GM12878 (cell line): ENCODE measurements at regions not wholly inside any gene's neighbourhood (a gene's known extent, or its start where the extent isn't known, plus 50 kb on each side); places are given as distances from the start of the nearest gene placed in this dataset.
A peak's percentile ranks its signal among the peaks of the same experiment; 100 is the strongest.
"Not testable (repeated sequence)": the region's sequence is repeated elsewhere in the genome, so short reads cannot be mapped to it uniquely, and the experiment has no call there.

Experiments used
- ATAC-seq: fragments of 200-7000 bp; cut with Tn5 transposase; 3 replicates; pipeline ENCODE4 v1.9.1; 2020; ENCODE audit warnings: mild to moderate bottlenecking, moderate library complexity
- BruUV-seq: library from RNA; stranded (reverse); fragments of 400-500 nt; replicated peaks from 2 replicates; lab custom pipeline; 2021; lab: Mats Ljungman, UMichigan
- CTCF ChIA-PET: fragments of 300-600 bp; sonication (Branson Sonifier 250); formaldehyde crosslinking; extraction: SDS; loops from one replicate; lab custom pipeline; 2021; ENCODE audit warnings: inconsistent platforms; lab: Yijun Ruan, JAX
- POLR2A ChIA-PET: fragments of 350-600 bp; formaldehyde crosslinking; extraction: SDS; loops from one replicate; lab custom pipeline; 2021; ENCODE audit warnings: inconsistent platforms; lab: Charles Lee
- RAD21 ChIA-PET: fragments of 300-600 bp; sonication (Branson Sonifier 250); formaldehyde crosslinking; loops from one replicate; lab custom pipeline; 2023; ENCODE audit warnings: antibody characterized with exemption; ENCODE audit not compliant: unreplicated experiment; lab: Charles Lee
- SMC1A ChIA-PET: fragments of 300-600 bp; sonication (Branson Sonifier 250); formaldehyde crosslinking; loops from one replicate; lab custom pipeline; 2023; ENCODE audit not compliant: unreplicated experiment, uncharacterized antibody; lab: Charles Lee
- DNase-seq: peaks from one replicate; pipeline ENCODE4 v3.0.0-alpha.2; 2011; ENCODE audit warnings: low read depth, low spot score
- FAIRE-seq: peaks from 3 replicates; lab custom pipeline; 2011; peaks lifted over from hg19 to GRCh38; lab: Jason Lieb, UNC
- H2AFZ ChIP-seq: 2 replicates; pipeline ENCODE4 v1.6.0; 2011; ENCODE audit warnings: low read depth, low read length, control low read depth; ENCODE audit not compliant: control insufficient read depth
- H3K27ac ChIP-seq: 2 replicates; pipeline ENCODE4 v1.5.1; 2011; ENCODE audit warnings: control low read depth; ENCODE audit not compliant: control insufficient read depth, insufficient read depth
- H3K27me3 ChIP-seq, 2 experiments: replicated peaks in 1 of 2; 2 replicates each; pipeline versions ENCODE4 v1.6.0 to v1.6.1; 2011; ENCODE audit warnings: low read length in 1 of 2; ENCODE audit not compliant: control insufficient read depth in 2 of 2, insufficient read depth in 2 of 2
- H3K36me3 ChIP-seq, 2 experiments: 2 replicates each; pipeline ENCODE4 v1.5.1; 2011; ENCODE audit warnings: low read length in 1 of 2; ENCODE audit not compliant: control insufficient read depth in 2 of 2, insufficient read depth in 2 of 2
- H3K4me1 ChIP-seq: 2 replicates; pipeline ENCODE4 v1.6.1; 2011; ENCODE audit warnings: mild to moderate bottlenecking, low read length, moderate library complexity, mixed read lengths; ENCODE audit not compliant: control insufficient read depth, insufficient read depth
- H3K4me2 ChIP-seq: 2 replicates; pipeline ENCODE4 v1.6.0; 2011; ENCODE audit warnings: control low read depth; ENCODE audit not compliant: control insufficient read depth, insufficient read depth
- H3K4me3 ChIP-seq: fragments of 200-600 bp; sonication (generic); 2 replicates; pipeline ENCODE4 v1.5.1; 2016
- H3K79me2 ChIP-seq: 2 replicates; pipeline ENCODE4 v1.6.0; 2011; ENCODE audit warnings: low read length; ENCODE audit not compliant: control insufficient read depth, insufficient read depth
- H3K9ac ChIP-seq: 2 replicates; pipeline ENCODE4 v1.8.0; 2011; ENCODE audit warnings: low read length, control low read depth, mixed read lengths; ENCODE audit not compliant: control insufficient read depth, insufficient read depth
- H3K9me3 ChIP-seq: replicated peaks from 3 replicates; pipeline ENCODE4 v1.5.1; 2011; ENCODE audit warnings: mild to moderate bottlenecking, low read length; ENCODE audit not compliant: control insufficient read depth, insufficient read depth
- H4K20me1 ChIP-seq: 2 replicates; pipeline ENCODE4 v1.6.0; 2011; ENCODE audit not compliant: control insufficient read depth, insufficient read depth
- SPI1 ChIP-seq: IDR thresholded peaks from 2 replicates; pipeline ENCODE4 v1.6.1; 2011; ENCODE audit warnings: low read depth, mild to moderate bottlenecking, low read length, moderate library complexity, borderline replicate concordance; ENCODE audit not compliant: insufficient read depth
- WGBS: methylation state at CpG from one replicate; pipeline ENCODE4 v1.1.6; 2016; ENCODE audit warnings: low lambda C conversion rate; ENCODE audit not compliant: insufficient replicate concordance, insufficient coverage; ENCODE audit errors: missing lambda C conversion rate; 5-methylcytosine and 5-hydroxymethylcytosine counted together
- in situ Hi-C: fragments of 300-500 bp; cut with MboI; formaldehyde crosslinking; loops from 9 replicates; pipeline ENCODE4 v1.14.3; 2018; ENCODE audit warnings: mixed read lengths
- intact Hi-C: fragments of 100-400 bp; cut with micrococcal nuclease; formaldehyde crosslinking; loops from one replicate; pipeline ENCODE4 v1.14.2; 2022; ENCODE audit not compliant: unreplicated experiment
- TF ChIP-seq, protein P1 (sequence below): IDR thresholded peaks from 2 replicates; pipeline ENCODE4 v1.6.1; 2011; ENCODE audit warnings: low read depth, mild to moderate bottlenecking, low read length, moderate library complexity, borderline replicate concordance; ENCODE audit errors: extremely low read depth

DNA sequence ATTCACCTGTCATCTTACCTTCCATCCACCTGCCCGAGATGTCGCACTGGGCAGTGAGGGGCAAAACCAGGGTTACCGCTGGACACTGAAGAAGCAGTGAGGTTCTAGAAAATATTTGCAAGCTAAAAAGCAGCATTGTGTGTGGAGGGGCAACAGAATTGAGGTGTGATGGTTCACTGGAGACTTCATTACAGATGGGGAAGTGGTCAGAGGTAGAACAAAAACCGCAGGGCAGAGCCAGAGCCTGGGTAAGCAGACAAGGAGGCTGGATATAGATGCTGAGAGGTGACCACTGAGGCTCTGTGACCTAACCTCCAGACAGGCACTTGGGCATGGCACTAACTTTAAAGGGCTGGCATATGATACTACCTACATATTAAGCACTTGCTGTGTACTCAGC, 363.9 kb upstream of the PROX1 start:
- ChIA-PET POLR2A (no interaction called here), RAD21 (no interaction called here), CTCF (no interaction called here), SMC1A (no interaction called here)
- DNase-seq (no peak), FAIRE-seq (no peak), ATAC-seq (peak; percentile 76)
- Histone ChIP-seq H3K4me1 (no peaks in the 10 kb centered on the region; the same call in 1 of the 2 replicates), H3K27me3 (peaks cover 0 to 5% of the 10 kb centered on the region in 2 experiments; a peak in 2 of 4 replicates), H3K36me3 (no peaks in the 10 kb centered on the region), H3K4me3 (no peak overlapping the region), H3K27ac (no peak overlapping the region), H3K4me2 (no peak overlapping the region), H4K20me1 (no peaks in the 10 kb centered on the region), H2AFZ (no peak overlapping the region), H3K79me2 (no peaks in the 10 kb centered on the region), H3K9ac (no peak overlapping the region), H3K9me3 (no peaks in the 10 kb centered on the region; the same call in 2 of the 3 replicates)
- TF ChIP-seq, protein P1, sequence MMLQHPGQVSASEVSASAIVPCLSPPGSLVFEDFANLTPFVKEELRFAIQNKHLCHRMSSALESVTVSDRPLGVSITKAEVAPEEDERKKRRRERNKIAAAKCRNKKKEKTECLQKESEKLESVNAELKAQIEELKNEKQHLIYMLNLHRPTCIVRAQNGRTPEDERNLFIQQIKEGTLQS, result no peak
- peak; percentile 67; the same call in 1 of the 2 replicates for TF ChIP-seq SPI1
- BruUV-seq, result no TSS peak
- intact Hi-C loops, result no loop called here
- in situ Hi-C loops, result no loop called here
- WGBS, result 0% methylated on average over 4 of the region's 4 CpGs

DNA sequence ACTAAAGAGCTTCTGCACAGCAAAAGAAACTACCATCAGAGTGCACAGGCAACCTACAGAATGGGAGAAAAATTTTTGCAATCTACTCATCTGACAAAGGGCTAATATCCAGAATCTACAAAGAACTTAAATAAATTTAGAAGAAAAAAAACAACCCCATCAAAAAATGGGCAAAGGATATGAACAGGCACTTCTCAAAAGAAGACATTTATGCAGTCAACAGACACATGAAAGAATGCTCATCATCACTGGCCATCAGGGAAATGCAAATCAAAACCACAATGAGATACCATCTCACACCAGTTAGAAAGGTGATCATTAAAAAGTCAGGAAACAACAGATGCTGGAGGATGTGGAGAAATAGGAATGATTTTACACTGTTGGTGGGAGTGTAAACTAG, 351.0 kb upstream of the PROX1 start:
- ATAC-seq, SMC1A ChIA-PET, H4K20me1 ChIP-seq, intact Hi-C loops, H3K27ac ChIP-seq, POLR2A ChIA-PET, FAIRE-seq, H3K4me2 ChIP-seq, BruUV-seq, CTCF ChIA-PET, H3K4me3 ChIP-seq, H3K27me3 ChIP-seq, H3K9ac ChIP-seq, H3K9me3 ChIP-seq, H3K4me1 ChIP-seq, RAD21 ChIA-PET, H2AFZ ChIP-seq, H3K36me3 ChIP-seq, H3K79me2 ChIP-seq, DNase-seq, in situ Hi-C loops: not testable (repeated sequence)
